ENCODE measurements at regions not wholly inside any gene's neighbourhood (a gene's known extent, or its start where the extent isn't known, plus 50 kb on each side); places are given as distances from the start of the nearest gene placed in this dataset.
"Not testable (repeated sequence)": the region's sequence is repeated elsewhere in the genome, so short reads cannot be mapped to it uniquely, and the experiment has no call there.

GRCh38 chr20:61065853-61066252 is 186.2 kb upstream of the CDH4 start:
- DNase-seq, result no peak

GRCh38 chr20:61066526-61066925 is 185.5 kb upstream of the CDH4 start:
- DNase-seq, result no peak

- no peak for DNase-seq
Observed at GRCh38 chr20:61067221-61067620, 184.8 kb upstream of the CDH4 start.

GRCh38 chr20:61072398-61072797 is 179.7 kb upstream of the CDH4 start:
- no peak for DNase-seq

GRCh38 chr20:61073376-61073775 is 178.7 kb upstream of the CDH4 start:
- no peak for DNase-seq

GRCh38 chr20:61082720-61083119 is 169.3 kb upstream of the CDH4 start:
- DNase-seq, result no peak

GRCh38 chr20:61083431-61083830 is 168.6 kb upstream of the CDH4 start:
- no peak for DNase-seq

- DNase-seq, result no peak
Observed at GRCh38 chr20:61086031-61086430, 166.0 kb upstream of the CDH4 start.

- DNase-seq, result peak; percentile 79
Observed at GRCh38 chr20:61090541-61090940, 161.5 kb upstream of the CDH4 start.

GRCh38 chr20:61092251-61092650 is 159.8 kb upstream of the CDH4 start:
- DNase-seq, result no peak

GRCh38 chr20:61094581-61094980 is 157.5 kb upstream of the CDH4 start:
- no peak for DNase-seq

GRCh38 chr20:61096463-61096862 is 155.6 kb upstream of the CDH4 start:
- DNase-seq, result no peak

GRCh38 chr20:61099806-61100205 is 152.3 kb upstream of the CDH4 start:
- DNase-seq, result no peak

GRCh38 chr20:61100489-61100888 is 151.6 kb upstream of the CDH4 start:
- DNase-seq, result no peak

- not testable (repeated sequence) for DNase-seq
Observed at GRCh38 chr20:61101321-61101720, 150.7 kb upstream of the CDH4 start.

- DNase-seq, result no peak
Observed at GRCh38 chr20:61104232-61104631, 147.8 kb upstream of the CDH4 start.

- DNase-seq, result no peak
Observed at GRCh38 chr20:61105395-61105794, 146.7 kb upstream of the CDH4 start.

GRCh38 chr20:61106438-61106837 is 145.6 kb upstream of the CDH4 start:
- no peak for DNase-seq

GRCh38 chr20:61109221-61109805 is 142.7 kb upstream of the CDH4 start:
- DNase-seq, result no peak

GRCh38 chr20:61112515-61112914 is 139.5 kb upstream of the CDH4 start:
- DNase-seq, result no peak

- DNase-seq, result no peak
Observed at GRCh38 chr20:61113731-61114130, 138.3 kb upstream of the CDH4 start.

GRCh38 chr20:61114493-61115175 is 137.4 kb upstream of the CDH4 start:
- no peak for DNase-seq

- DNase-seq, result peak; percentile 45
Observed at GRCh38 chr20:61115364-61116065, 136.5 kb upstream of the CDH4 start.

GRCh38 chr20:61117725-61118124 is 134.3 kb upstream of the CDH4 start:
- DNase-seq, result no peak

Data from DMS79 treated with DMSO at 0.1 percent for 48 hours (cell line).